Sciatic nerve (tissue), 2 donors: ENCODE measurements at regions not wholly inside any gene's neighbourhood (a gene's known extent, or its start where the extent isn't known, plus 50 kb on each side); places are given as distances from the start of the nearest gene placed in this dataset.

Source experiments
- ATAC-seq: fragments of 200-7000 bp; cut with Tn5 transposase; one replicate; pipeline ENCODE4 v1.9.1; 2020; ENCODE audit warnings: mild to moderate bottlenecking, moderate library complexity
- DNase-seq: peaks from one replicate; pipeline ENCODE4 v3.0.0-alpha.2; 2020; ENCODE audit warnings: low spot score
- intact Hi-C: fragments of 100-400 bp; cut with DNase I; formaldehyde crosslinking; loops from one replicate; pipeline ENCODE4 v1.14.2; 2022
- donor health status: DM: no; HTN: no; CAD: no.
- donor health status: DM: no; HTN: no; CAD: no.

GRCh38 chr9:7375013-7375511 lies 424.5 kb downstream of the DMAC1 start:
- no peak for DNase-seq
- intact Hi-C loops, result no loop called here
- no peak for ATAC-seq

GRCh38 chr9:7370988-7371387 lies 428.6 kb downstream of the DMAC1 start:
- intact Hi-C loops, result no loop called here
- DNase-seq (no peak), ATAC-seq (no peak)

GRCh38 chr9:7370381-7370780 lies 429.2 kb downstream of the DMAC1 start:
- DNase-seq (no peak), ATAC-seq (no peak)
- intact Hi-C loops, result no loop called here

- ATAC-seq, result no peak
- intact Hi-C loops, result no loop called here
- DNase-seq, result no peak
Observed at GRCh38 chr9:7369384-7369821, 430.2 kb downstream of the DMAC1 start.

GRCh38 chr9:7368410-7369292 lies 430.9 kb downstream of the DMAC1 start:
- no peak for DNase-seq
- intact Hi-C loops, result no loop called here
- ATAC-seq, result peak; percentile 67

- no peak for DNase-seq
- intact Hi-C loops, result no loop called here
- ATAC-seq, result no peak
Observed at GRCh38 chr9:7367726-7368125, 431.9 kb downstream of the DMAC1 start.

- ATAC-seq, result no peak
- intact Hi-C loops, result no loop called here
- no peak for DNase-seq
Observed at GRCh38 chr9:7366121-7366520, 433.5 kb downstream of the DMAC1 start.

- ATAC-seq, result no peak
- intact Hi-C loops, result no loop called here
Observed at GRCh38 chr9:7363777-7364477, 435.7 kb downstream of the DMAC1 start.

GRCh38 chr9:7360513-7360912 lies 439.1 kb downstream of the DMAC1 start:
- DNase-seq, result no peak
- no peak for ATAC-seq
- intact Hi-C loops, result no loop called here

More at GRCh38 chr9:7363777-7364477, 435.7 kb downstream of the DMAC1 start:
- DNase-seq, result no peak

- intact Hi-C loops, result no loop called here
- DNase-seq, result no peak
- ATAC-seq, result no peak
Observed at GRCh38 chr9:7358876-7359275, 440.7 kb downstream of the DMAC1 start.

- no peak for ATAC-seq
Observed at GRCh38 chr9:7354704-7355103, 444.9 kb downstream of the DMAC1 start.

GRCh38 chr9:7348692-7349091 lies 450.9 kb downstream of the DMAC1 start:
- DNase-seq, result no peak
- ATAC-seq, result no peak
- intact Hi-C loops, result no loop called here

More at GRCh38 chr9:7354704-7355103, 444.9 kb downstream of the DMAC1 start:
- DNase-seq, result no peak
- intact Hi-C loops, result no loop called here

GRCh38 chr9:7347556-7347955 lies 452.0 kb downstream of the DMAC1 start:
- intact Hi-C loops, result no loop called here
- no peak for ATAC-seq
- no peak for DNase-seq

- intact Hi-C loops, result no loop called here
- ATAC-seq, result no peak
- no peak for DNase-seq
Observed at GRCh38 chr9:7346144-7346543, 453.4 kb downstream of the DMAC1 start.

- intact Hi-C loops, result no loop called here
- DNase-seq (no peak), ATAC-seq (no peak)
Observed at GRCh38 chr9:7342736-7343135, 456.8 kb downstream of the DMAC1 start.

GRCh38 chr9:7342229-7342628 lies 457.3 kb downstream of the DMAC1 start:
- ATAC-seq (no peak), DNase-seq (no peak)
- intact Hi-C loops, result no loop called here

- intact Hi-C loops, result no loop called here
- no peak for DNase-seq
- ATAC-seq, result no peak
Observed at GRCh38 chr9:7341571-7341970, 458.0 kb downstream of the DMAC1 start.

GRCh38 chr9:7340451-7340850 lies 459.1 kb downstream of the DMAC1 start:
- no peak for ATAC-seq
- DNase-seq, result no peak
- intact Hi-C loops, result no loop called here

GRCh38 chr9:7338586-7339281 lies 460.8 kb downstream of the DMAC1 start:
- ATAC-seq (no peak), DNase-seq (no peak)
- intact Hi-C loops, result no loop called here
